Astrocyte of the cerebellum (primary cell): ENCODE measurements at regions not wholly inside any gene's neighbourhood (a gene's known extent, or its start where the extent isn't known, plus 50 kb on each side); places are given as distances from the start of the nearest gene placed in this dataset.
"Not testable (repeated sequence)": the region's sequence is repeated elsewhere in the genome, so short reads cannot be mapped to it uniquely, and the experiment has no call there.

Source experiments
- DNase-seq: peaks from one replicate; pipeline ENCODE4 v3.0.0-alpha.2; 2011; ENCODE audit warnings: low read depth
- H3K4me3 ChIP-seq: 2 replicates; pipeline ENCODE4 v1.5.1; 2011; ENCODE audit warnings: mild to moderate bottlenecking, low read depth, low read length, moderate library complexity
- in situ Hi-C: cut with HindIII; loops from 2 replicates; pipeline ENCODE4 v1.10.0; 2017; ENCODE audit warnings: low sequenced_read_pairs
- TF ChIP-seq, protein P1 (sequence below): IDR thresholded peaks from 2 replicates; pipeline ENCODE4 v1.5.1; 2012; ENCODE audit warnings: low read length, low read depth, moderate library complexity, mild to moderate bottlenecking; ENCODE audit errors: missing control alignments

DNA sequence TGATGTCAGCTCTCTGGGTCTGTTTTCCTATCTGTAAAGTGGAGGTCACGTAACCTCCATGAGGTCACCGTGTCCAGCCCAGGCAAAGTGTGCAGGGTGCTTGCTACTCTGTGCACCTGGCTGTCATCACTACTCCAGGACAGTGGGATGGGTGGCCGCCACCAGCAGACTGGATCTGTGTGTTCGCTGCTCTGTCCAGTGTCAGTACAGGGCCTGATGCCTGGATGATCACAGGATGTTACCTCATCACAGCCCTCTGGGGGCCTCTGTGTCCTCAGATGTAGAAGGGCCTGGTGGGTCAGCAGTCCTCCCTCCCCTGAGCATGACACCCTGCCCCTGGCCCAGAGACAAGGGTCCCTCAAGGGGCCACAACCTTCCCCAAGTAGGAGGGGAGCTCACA lies 80.0 kb downstream of the KCNJ18 start:
- in situ Hi-C loops, result no loop called here
- DNase-seq, result no peak
- TF ChIP-seq, protein P1, sequence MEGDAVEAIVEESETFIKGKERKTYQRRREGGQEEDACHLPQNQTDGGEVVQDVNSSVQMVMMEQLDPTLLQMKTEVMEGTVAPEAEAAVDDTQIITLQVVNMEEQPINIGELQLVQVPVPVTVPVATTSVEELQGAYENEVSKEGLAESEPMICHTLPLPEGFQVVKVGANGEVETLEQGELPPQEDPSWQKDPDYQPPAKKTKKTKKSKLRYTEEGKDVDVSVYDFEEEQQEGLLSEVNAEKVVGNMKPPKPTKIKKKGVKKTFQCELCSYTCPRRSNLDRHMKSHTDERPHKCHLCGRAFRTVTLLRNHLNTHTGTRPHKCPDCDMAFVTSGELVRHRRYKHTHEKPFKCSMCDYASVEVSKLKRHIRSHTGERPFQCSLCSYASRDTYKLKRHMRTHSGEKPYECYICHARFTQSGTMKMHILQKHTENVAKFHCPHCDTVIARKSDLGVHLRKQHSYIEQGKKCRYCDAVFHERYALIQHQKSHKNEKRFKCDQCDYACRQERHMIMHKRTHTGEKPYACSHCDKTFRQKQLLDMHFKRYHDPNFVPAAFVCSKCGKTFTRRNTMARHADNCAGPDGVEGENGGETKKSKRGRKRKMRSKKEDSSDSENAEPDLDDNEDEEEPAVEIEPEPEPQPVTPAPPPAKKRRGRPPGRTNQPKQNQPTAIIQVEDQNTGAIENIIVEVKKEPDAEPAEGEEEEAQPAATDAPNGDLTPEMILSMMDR, result no peak
- H3K4me3 ChIP-seq, result no peak overlapping the region

DNA sequence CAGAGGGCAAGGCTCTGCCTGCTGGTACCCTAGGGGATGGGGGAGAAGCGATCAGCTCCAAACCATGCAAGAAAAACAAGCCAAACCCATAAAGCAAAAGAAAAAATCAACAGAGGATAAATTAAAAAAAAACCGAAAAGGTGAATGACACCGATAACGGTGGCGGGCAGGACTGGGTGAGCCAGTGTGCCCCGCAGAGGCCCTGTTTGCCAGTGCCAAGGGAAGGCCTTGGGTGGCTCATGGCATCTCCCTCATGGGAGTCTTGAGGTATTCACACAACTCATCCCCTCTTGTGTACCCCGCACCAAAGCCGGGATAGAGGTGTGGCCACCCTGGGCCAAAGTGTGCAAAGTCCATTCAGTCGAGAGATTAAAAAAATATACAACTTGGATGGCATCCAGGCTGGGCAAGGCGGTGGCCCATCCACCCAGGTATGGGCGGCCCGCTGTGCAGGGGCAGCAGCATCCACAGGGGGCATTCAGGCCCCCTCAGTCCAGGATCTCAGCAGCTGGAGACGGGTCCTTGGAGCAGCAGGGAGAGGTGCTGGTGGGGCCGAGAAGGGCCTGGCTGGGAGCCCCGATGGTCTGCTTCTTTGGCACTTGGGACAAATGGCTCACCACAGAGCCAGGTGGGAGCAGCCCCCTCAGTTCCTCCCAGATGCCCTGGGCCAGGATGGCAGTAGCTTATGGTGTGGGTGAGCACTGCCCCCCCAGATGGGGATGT lies 80.8 kb downstream of the KCNJ18 start:
- DNase-seq, H3K4me3 ChIP-seq, in situ Hi-C loops: not testable (repeated sequence)

DNA sequence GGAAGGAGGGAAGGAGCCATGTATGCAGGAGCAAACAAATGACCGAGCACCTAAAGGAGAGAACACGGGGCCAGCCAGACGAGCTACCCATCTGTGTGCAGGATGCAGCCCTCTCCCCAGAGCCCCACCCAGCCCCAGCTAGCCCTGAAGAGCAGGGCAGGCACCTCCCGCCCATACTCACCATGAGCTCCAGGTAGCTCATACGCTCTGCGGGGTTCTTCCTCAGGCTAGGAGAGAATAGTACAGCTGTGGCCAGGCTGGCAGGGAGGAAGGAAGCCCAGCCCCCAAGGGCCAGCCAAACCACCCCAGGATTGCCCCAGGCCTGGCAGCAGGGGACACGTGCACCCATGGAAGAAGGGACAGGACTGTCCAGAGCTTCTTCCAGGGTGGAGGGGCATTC lies 81.9 kb downstream of the KCNJ18 start:
- DNase-seq, result no peak
- in situ Hi-C loops, result no loop called here
- TF ChIP-seq, protein P1, result no peak
- H3K4me3 ChIP-seq, result no peak overlapping the region

DNA sequence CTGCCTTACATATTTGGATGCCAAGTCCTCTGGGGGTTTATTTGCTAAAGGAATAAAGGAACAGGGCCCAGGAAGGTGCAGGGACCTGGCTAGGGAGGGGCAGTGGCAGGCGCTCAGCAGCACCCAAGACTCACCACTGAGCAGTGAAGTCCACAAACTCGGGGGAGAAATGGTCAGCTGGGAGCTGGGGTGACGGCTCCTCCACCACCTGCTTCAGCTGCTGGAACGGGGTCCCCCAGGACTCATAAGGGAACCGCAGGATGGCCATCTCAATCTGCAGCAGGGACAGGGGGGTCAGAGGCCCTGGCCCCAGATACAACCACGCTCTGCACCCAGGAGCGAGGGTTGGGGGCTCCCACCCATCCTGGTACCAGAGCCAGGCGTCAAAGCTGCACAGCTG lies 83.2 kb downstream of the KCNJ18 start:
- DNase-seq, H3K4me3 ChIP-seq, in situ Hi-C loops: not testable (repeated sequence)

DNA sequence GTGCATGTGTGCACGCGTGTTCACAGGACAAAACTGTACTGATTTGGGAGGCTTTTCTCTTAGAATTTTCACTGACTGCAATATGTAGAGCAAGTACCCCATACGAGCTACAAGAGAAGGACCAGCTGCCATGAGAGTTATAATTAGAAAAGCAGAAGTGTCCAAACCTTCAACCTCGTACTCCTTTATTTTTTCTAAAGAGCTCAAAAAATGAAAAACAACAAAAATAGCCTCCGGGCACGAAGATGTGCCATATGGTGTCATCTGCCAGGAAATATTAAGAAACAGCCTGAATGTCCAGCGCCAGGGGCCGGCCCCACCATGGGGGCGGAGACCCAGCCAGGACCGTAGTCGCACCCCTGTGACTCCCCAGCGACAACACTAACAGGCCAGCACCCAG lies 84.6 kb downstream of the KCNJ18 start:
- in situ Hi-C loops, DNase-seq: not testable (repeated sequence)

DNA sequence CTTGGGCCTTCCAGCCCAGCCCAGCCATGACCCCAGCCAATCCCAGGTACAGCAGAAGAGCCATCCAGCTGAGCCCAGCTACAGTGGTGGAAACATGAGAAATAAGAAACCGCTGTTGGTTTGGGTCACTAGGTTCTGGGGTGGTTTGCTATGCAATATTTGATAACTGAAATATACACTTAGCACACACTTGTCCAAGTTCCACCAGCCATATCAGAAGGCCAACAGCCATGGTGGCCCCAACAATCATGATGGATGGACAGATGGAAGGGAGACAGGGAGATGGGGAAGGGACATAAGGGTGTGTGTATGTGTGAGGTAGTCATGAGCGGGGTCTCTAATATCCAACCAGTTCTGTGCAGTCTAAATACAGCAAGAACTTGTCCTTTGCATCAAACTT lies 86.5 kb downstream of the KCNJ18 start:
- in situ Hi-C loops, H3K4me3 ChIP-seq, DNase-seq: not testable (repeated sequence)

More for the DNA sequence above, 84.6 kb downstream of the KCNJ18 start:
- H3K4me3 ChIP-seq, result not testable (repeated sequence)

DNA sequence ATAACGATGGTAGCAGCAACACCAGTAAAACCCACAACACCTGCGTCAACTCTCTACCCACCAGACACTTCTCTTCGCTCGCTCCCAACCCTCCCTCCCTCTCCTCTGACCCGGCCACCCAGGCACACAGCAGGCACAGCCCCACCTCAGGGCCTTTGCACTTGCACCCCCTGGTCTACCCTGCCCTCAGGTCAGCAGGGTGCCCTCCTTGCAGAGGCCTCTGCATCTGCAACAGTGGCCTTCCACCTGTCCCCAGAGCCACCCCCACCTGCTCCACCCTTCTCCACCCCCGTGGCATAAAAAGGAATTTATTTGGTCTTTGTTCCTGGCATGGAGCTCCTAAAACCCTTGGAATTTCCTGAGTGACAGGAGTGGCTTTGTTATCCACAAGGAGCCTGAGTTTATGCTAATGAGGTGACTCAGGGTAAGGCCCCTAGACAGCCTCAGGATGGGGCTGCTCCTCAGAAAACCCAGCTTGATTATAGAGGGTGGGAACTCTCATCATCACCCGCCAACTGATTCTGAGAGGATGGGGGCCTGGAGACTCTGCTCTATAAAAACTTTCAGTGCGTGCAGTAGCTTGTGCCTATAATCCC lies 88.1 kb downstream of the KCNJ18 start:
- DNase-seq, in situ Hi-C loops, H3K4me3 ChIP-seq: not testable (repeated sequence)

DNA sequence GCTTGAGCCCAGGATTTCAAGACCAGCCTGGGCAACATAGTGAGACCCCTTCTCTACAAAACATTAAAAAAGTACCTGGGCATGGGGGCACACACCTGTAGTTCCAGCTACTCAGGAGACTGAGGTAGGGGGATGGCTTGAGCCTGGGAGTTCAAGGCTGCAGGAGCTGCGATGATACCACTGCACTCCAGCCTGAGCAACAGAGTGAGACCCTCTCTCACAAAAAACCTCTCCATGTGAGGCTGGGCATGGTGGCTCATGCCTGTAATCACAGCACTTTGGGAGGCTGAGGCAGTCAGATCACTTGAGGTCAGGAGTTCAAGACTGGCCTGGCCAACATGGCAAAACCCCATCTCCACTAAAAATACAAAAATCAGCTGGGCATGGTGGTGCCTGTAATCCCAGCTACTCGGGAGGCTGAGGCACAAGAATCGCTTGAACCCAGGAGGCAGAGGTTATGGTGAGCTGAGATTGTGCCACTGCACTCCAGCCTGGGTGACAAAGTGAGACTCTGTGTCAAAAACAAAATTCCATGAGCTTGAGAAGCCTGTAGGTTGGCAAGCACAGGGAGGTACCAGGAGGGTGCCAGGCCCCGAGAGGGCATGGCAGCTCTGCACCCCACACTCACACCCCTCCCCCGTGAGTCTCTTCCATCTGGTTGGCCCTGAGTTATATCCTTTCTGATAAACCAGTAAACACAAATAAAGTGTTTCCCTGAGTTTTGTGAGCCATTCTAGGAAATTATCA lies 88.8 kb downstream of the KCNJ18 start:
- in situ Hi-C loops, H3K4me3 ChIP-seq: not testable (repeated sequence)

DNA sequence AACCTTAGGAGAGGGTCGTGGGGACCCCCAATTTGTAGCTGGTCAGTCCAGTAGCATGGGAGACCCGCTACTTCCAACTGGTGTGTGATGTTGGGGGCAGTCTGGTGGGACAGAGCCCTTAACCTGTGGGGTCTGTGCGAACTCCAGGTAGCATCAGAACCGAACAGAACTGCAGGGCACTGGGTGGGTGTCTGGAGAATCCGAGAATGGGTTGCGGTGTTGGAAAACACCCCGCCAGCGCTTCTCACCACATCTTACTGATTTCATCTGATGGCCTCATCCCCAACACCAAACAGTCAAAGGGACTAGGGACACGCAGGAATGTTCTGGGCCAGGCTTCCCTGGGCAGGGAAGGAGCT lies 89.3 kb downstream of the KCNJ18 start:
- DNase-seq, in situ Hi-C loops, H3K4me3 ChIP-seq: not testable (repeated sequence)

More for the DNA sequence above, 88.8 kb downstream of the KCNJ18 start:
- DNase-seq, result not testable (repeated sequence)

DNA sequence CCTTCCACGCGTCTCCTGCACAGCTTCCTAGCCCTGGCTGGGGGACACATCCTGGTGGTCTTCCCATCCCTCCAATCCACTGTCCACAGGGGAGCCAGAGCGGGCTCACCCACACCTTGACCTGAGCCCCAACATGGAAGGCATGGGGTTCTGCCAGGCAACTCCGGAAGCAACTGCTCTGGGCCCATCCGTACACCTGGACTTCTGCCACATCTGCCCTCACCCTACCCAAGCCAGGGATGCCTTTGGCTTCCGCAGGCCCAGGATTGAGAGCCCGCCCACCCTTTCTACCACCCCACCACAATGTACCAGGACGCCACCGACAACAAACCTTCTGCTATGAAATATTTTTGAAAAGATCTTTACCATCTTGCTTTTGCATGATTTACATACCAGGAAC lies 89.8 kb downstream of the KCNJ18 start:
- in situ Hi-C loops, H3K4me3 ChIP-seq, DNase-seq: not testable (repeated sequence)

DNA sequence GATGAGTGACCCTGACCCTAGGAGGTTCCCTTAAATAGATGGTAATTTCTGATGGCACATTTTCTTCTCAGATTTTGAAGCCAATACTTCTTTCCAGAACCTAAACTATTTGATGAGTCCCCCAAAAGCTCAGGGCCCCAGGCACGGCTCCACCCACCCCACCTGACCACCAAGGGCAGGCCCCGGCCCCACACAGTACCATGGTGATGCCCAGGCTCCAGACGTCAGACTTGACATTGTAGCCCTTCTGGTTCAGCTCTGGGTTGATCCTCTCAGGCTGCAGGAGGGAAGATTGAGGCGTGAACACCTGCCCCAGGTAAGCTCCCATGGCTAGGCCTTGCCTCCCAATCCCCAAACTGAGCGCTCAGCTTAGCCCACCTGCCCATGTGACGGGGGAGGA lies 90.3 kb downstream of the KCNJ18 start:
- DNase-seq, H3K4me3 ChIP-seq, in situ Hi-C loops: not testable (repeated sequence)

DNA sequence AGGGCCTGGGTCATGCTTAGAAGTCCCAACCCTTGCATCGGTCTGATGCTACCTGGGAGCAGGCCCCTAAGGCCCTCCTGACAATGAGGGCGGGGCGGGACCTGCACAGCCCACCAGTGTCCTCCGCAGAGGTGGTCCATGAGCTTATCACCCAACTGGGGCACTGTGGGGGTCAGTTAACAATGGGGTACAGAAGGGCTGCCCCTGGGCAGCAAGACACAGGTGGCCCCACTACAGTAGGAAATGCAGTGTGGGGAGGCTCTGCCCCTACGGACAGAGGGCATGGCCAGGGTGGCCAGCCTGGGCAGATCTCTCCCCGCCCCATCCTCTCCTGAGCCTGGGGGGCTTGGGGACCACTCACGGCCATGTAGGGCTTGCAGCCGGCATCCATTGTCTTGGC lies 90.7 kb downstream of the KCNJ18 start:
- DNase-seq, in situ Hi-C loops, H3K4me3 ChIP-seq: not testable (repeated sequence)

DNA sequence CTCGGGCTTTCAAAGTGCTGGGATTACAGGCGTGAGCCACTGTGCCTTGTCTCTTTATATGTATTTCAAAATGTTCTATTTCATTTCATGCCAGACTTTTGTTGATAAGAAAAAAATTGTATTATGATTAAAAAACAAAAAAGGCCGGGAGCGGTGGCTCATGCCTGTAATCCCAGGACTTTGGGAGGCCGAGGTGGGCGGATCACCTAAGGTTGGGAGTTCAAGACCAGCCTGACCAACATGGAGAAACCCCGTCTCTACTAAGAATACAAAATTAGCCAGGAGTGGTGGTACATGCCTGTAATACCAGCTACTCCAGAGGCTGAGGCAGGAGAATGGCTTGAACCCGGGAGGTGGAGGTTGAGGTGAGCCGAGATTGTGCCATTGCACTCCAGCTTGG lies 121.9 kb downstream of the KCNJ18 start:
- in situ Hi-C loops, H3K4me3 ChIP-seq, DNase-seq: not testable (repeated sequence)
